LNCaP clone FGC (cell line): ENCODE measurements at regions not wholly inside any gene's neighbourhood (a gene's known extent, or its start where the extent isn't known, plus 50 kb on each side); places are given as distances from the start of the nearest gene placed in this dataset.

Source experiments
- DNase-seq: peaks from one replicate; pipeline ENCODE4 v3.0.0-alpha.2; 2011; ENCODE audit warnings: low read depth
- H3K4me3 ChIP-seq: 2 replicates; pipeline ENCODE4 v1.5.1; 2011; ENCODE audit warnings: mild to moderate bottlenecking, low read depth, low read length, control low read depth
- TF ChIP-seq, protein P1 (sequence below): IDR thresholded peaks from 2 replicates; pipeline ENCODE4 v1.5.1; 2012; ENCODE audit warnings: mild to moderate bottlenecking; ENCODE audit not compliant: control insufficient read depth, insufficient read depth; ENCODE audit errors: extremely low read depth

GRCh38 chr12:78519422-78519821 lies 345.2 kb upstream of the SYT1 start:
- DNase-seq, result no peak
- no peak overlapping the region for H3K4me3 ChIP-seq
- TF ChIP-seq, protein P1, sequence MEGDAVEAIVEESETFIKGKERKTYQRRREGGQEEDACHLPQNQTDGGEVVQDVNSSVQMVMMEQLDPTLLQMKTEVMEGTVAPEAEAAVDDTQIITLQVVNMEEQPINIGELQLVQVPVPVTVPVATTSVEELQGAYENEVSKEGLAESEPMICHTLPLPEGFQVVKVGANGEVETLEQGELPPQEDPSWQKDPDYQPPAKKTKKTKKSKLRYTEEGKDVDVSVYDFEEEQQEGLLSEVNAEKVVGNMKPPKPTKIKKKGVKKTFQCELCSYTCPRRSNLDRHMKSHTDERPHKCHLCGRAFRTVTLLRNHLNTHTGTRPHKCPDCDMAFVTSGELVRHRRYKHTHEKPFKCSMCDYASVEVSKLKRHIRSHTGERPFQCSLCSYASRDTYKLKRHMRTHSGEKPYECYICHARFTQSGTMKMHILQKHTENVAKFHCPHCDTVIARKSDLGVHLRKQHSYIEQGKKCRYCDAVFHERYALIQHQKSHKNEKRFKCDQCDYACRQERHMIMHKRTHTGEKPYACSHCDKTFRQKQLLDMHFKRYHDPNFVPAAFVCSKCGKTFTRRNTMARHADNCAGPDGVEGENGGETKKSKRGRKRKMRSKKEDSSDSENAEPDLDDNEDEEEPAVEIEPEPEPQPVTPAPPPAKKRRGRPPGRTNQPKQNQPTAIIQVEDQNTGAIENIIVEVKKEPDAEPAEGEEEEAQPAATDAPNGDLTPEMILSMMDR, result no peak

GRCh38 chr12:78530100-78530765 lies 334.3 kb upstream of the SYT1 start:
- TF ChIP-seq, protein P1, result no peak
- no peak for DNase-seq
- no peak overlapping the region for H3K4me3 ChIP-seq

- DNase-seq, result no peak
Observed at GRCh38 chr12:78531831-78532458, 332.6 kb upstream of the SYT1 start.

GRCh38 chr12:78534311-78534710 lies 330.3 kb upstream of the SYT1 start:
- H3K4me3 ChIP-seq, result no peak overlapping the region
- DNase-seq, result no peak
- TF ChIP-seq, protein P1, result no peak

More at GRCh38 chr12:78531831-78532458, 332.6 kb upstream of the SYT1 start:
- TF ChIP-seq, protein P1, result no peak
- H3K4me3 ChIP-seq, result no peak overlapping the region

DNA sequence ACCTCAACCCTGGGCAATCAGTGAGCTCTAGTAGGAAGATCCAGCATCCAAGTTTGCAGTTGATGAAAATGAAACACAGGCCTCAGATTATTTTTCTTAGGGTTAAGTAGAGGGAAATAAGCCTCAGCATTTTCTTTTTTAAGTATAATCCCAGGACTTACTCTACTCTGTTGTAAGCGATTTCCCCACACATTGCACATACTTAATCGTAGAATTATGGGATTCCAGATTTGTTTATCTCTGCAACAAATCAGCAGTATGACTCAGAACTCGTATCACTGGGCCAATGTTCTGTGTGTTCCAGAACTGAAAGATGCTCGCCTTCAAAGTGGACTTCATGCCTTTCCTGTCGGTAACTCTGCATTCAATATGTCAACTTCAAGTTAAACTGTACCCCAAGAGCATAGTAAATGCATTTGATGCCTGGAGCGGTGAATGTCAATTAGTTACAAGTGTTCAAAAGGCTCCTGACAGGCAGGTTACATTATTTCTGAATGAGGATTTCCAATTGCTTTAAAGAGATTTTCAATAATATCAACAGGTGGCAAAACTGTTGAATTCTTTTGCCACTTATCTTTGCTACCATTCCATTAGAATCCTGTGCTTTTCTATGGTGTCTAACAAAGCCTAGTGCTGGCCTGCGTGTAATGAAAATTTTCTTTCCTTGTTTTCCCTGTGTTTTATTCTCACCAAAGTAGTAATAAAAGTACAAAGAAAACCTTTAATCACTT lies 323.8 kb upstream of the SYT1 start:
- H3K4me3 ChIP-seq, result no peak overlapping the region
- TF ChIP-seq, protein P1, result no peak
- no peak for DNase-seq

- no peak overlapping the region for H3K4me3 ChIP-seq
- no peak for DNase-seq
- TF ChIP-seq, protein P1, result no peak
Observed at GRCh38 chr12:78550831-78551230, 313.7 kb upstream of the SYT1 start.

GRCh38 chr12:78555802-78556201 lies 308.8 kb upstream of the SYT1 start:
- DNase-seq, result no peak
- no peak overlapping the region for H3K4me3 ChIP-seq
- TF ChIP-seq, protein P1, result no peak
